K562 (cell line): ENCODE measurements at regions not wholly inside any gene's neighbourhood (a gene's known extent, or its start where the extent isn't known, plus 50 kb on each side); places are given as distances from the start of the nearest gene placed in this dataset.

Experiments
- ATF1 ChIP-seq, 2 experiments: fragments of 450-650 bp in 1 of 2; IDR thresholded peaks; 2 replicates each; pipeline ENCODE4 v1.6.1; 2016; ENCODE audit warnings: missing compliant biosample characterization in 1 of 2, missing genetic modification characterization in 1 of 2
- CBX2 ChIP-seq: fragments of 200-600 bp; sonication (generic); IDR thresholded peaks from one replicate; pipeline ENCODE4 v1.6.1; 2012; ENCODE audit warnings: mild to moderate bottlenecking, low read length, inconsistent platforms; ENCODE audit not compliant: insufficient read depth, poor library complexity, severe bottlenecking
- CC2D1A ChIP-seq: fragments of 450-650 bp; IDR thresholded peaks from 2 replicates; pipeline ENCODE4 v1.6.1; 2017; ENCODE audit warnings: mild to moderate bottlenecking
- CREB1 ChIP-seq, 2 experiments: sonication (generic) in 1 of 2; formaldehyde crosslinking in 1 of 2; IDR thresholded peaks; 2 replicates each; pipeline versions ENCODE4 v1.6.1 to v1.8.0; 2012 to 2022; ENCODE audit warnings: inconsistent platforms in 1 of 2, mild to moderate bottlenecking in 1 of 2, missing genetic modification reagents in 1 of 2, moderate library complexity in 1 of 2
- CREM ChIP-seq: IDR thresholded peaks from 2 replicates; pipeline ENCODE4 v1.6.1; 2014; ENCODE audit warnings: antibody characterized with exemption, low read depth
- FOSL1 ChIP-seq: fragments of 200-800 bp; sonication (Bioruptor generic); conservative IDR thresholded peaks from 2 replicates; pipeline ENCODE4 v1.6.1; 2016; ENCODE audit warnings: missing genetic modification characterization, missing compliant biosample characterization
- HLTF ChIP-seq: fragments of 450-650 bp; IDR thresholded peaks from 2 replicates; pipeline ENCODE4 v1.6.1; 2016
- JUNB ChIP-seq: fragments of 450-650 bp; formaldehyde crosslinking; conservative IDR thresholded peaks from 2 replicates; pipeline ENCODE4 v1.4.0; 2020; ENCODE audit warnings: mild to moderate bottlenecking
- KHSRP ChIP-seq: fragments of 450-650 bp; IDR thresholded peaks from 2 replicates; pipeline ENCODE4 v1.6.1; 2017
- MAFG ChIP-seq: fragments of 450-650 bp; conservative IDR thresholded peaks from 2 replicates; pipeline ENCODE4 v1.6.1; 2016; ENCODE audit warnings: missing genetic modification characterization, missing compliant biosample characterization
- MED1 ChIP-seq: sonication (generic); formaldehyde crosslinking; IDR thresholded peaks from 2 replicates; pipeline ENCODE4 v1.8.1; 2023; ENCODE audit warnings: missing genetic modification reagents, borderline replicate concordance
- MITF ChIP-seq: IDR thresholded peaks from 2 replicates; pipeline ENCODE4 v1.6.1; 2014; ENCODE audit warnings: antibody characterized with exemption
- NCOA4 ChIP-seq: fragments of 450-650 bp; IDR thresholded peaks from 2 replicates; pipeline ENCODE4 v1.6.1; 2018; ENCODE audit warnings: mild to moderate bottlenecking; ENCODE audit not compliant: partially characterized antibody
- NFYB ChIP-seq: IDR thresholded peaks from 2 replicates; pipeline ENCODE4 v1.6.1; 2011; ENCODE audit warnings: mild to moderate bottlenecking, moderate library complexity; ENCODE audit not compliant: insufficient read length; ENCODE audit errors: extremely low read depth
- NRF1 ChIP-seq, 2 experiments: fragments of 450-650 bp; IDR thresholded peaks in 1 of 2; conservative IDR thresholded peaks in 1 of 2; 2 replicates each; pipeline ENCODE4 v1.6.1; 2014; ENCODE audit warnings: mild to moderate bottlenecking in 2 of 2
- PML ChIP-seq: IDR thresholded peaks from 2 replicates; pipeline ENCODE4 v1.6.1; 2012; ENCODE audit warnings: low read length, inconsistent platforms
- RERE ChIP-seq: sonication (generic); formaldehyde crosslinking; IDR thresholded peaks from 2 replicates; pipeline ENCODE4 v1.8.0; 2023; ENCODE audit warnings: missing genetic modification reagents, mild to moderate bottlenecking, borderline replicate concordance
- RNF2 ChIP-seq: sonication (generic); IDR thresholded peaks from 2 replicates; pipeline ENCODE4 v1.6.1; 2016
- SMARCC2 ChIP-seq: fragments of 450-650 bp; IDR thresholded peaks from 2 replicates; pipeline ENCODE4 v1.6.1; 2017; ENCODE audit warnings: antibody characterized with exemption, moderate library complexity, mild to moderate bottlenecking, low read depth
- ZNF354B ChIP-seq: fragments of 250-450 bp; sonication (Bioruptor Pico); IDR thresholded peaks from 2 replicates; pipeline ENCODE4 v1.4.0; 2020
- ZNF449 ChIP-seq: fragments of 250-450 bp; sonication (Bioruptor Pico); IDR thresholded peaks from 2 replicates; pipeline ENCODE4 v1.8.0; 2022; ENCODE audit warnings: moderate library complexity, mild to moderate bottlenecking, inconsistent platforms
- ZNF695 ChIP-seq: fragments of 450-650 bp; formaldehyde crosslinking; IDR thresholded peaks from 2 replicates; pipeline ENCODE4 v1.4.0; 2020; ENCODE audit warnings: mild to moderate bottlenecking, moderate library complexity
- ZNF77 ChIP-seq: fragments of 250-450 bp; sonication (Bioruptor Pico); IDR thresholded peaks from 2 replicates; pipeline ENCODE4 v1.5.0; 2020

GRCh38 chr3:194070634-194071409 is 65.1 kb upstream of the HES1 start (continued):
- TF ChIP-seq SMARCC2 (no peak), PML (no peak), RERE (CRISPR knock-in tag) (no peak), ZNF449 (CRISPR knock-in tag) (no peak), CREM (peak; percentile 4; the same call in 1 of the 2 replicates), CBX2 (no peak), JUNB (CRISPR knock-in tag) (no peak), FOSL1 (tag) (peak; percentile 48), CREB1 (IDR thresholded peaks at IDR 0.05) (no peak), CREB1 (CRISPR knock-in tag; IDR thresholded peaks at IDR 0.05) (no peak; the same call in 1 of the 2 replicates), HLTF (no peak), NRF1 (conservative IDR thresholded peaks at IDR 0.05 in 1 of 2, IDR thresholded peaks at IDR 0.05 in 1 of 2) (no peak; a peak in 1 of 4 replicates), ZNF77 (CRISPR knock-in tag) (no peak), CC2D1A (no peak), KHSRP (no peak), MAFG (tag) (no peak), NCOA4 (no peak), NFYB (no peak), RNF2 (peak; percentile 81), ATF1 (CRISPR knock-in tag; IDR thresholded peaks at IDR 0.05) (no peak), ATF1 (tag; IDR thresholded peaks at IDR 0.05) (0 out of 2 replicates have a peak, but pooled peaks have one; percentile 26), MITF (no peak), ZNF354B (no peak), MED1 (CRISPR knock-in tag) (no peak), ZNF695 (CRISPR knock-in tag) (no peak)
